Astrocyte (in vitro differentiated cells and primary cell): ENCODE measurements at regions not wholly inside any gene's neighbourhood (a gene's known extent, or its start where the extent isn't known, plus 50 kb on each side); places are given as distances from the start of the nearest gene placed in this dataset.

Experiments
- CTCF ChIP-seq: IDR thresholded peaks from 2 replicates; pipeline ENCODE4 v1.5.1; 2011; ENCODE audit warnings: low read depth, mild to moderate bottlenecking, inconsistent platforms, low read length, moderate library complexity; ENCODE audit not compliant: insufficient read depth
- EZH2 ChIP-seq: IDR thresholded peaks from 2 replicates; pipeline ENCODE4 v1.6.1; 2012; ENCODE audit warnings: mild to moderate bottlenecking, low read length, inconsistent platforms; ENCODE audit not compliant: insufficient read depth

- no peak for TF ChIP-seq CTCF
- no peak for TF ChIP-seq EZH2
Measured at GRCh38 chr2:71926089-71926447, 221.6 kb downstream of the CYP26B1 start.
